Duodenal mucosa (tissue), 2 donors: ENCODE measurements at regions not wholly inside any gene's neighbourhood (a gene's known extent, or its start where the extent isn't known, plus 50 kb on each side); places are given as distances from the start of the nearest gene placed in this dataset.

Source experiments
- H3K27ac ChIP-seq: one replicate; pipeline ENCODE4 v1.7.0; 2013; ENCODE audit warnings: low read depth, low read length
- H3K27me3 ChIP-seq, 2 donors: one replicate each; pipeline ENCODE4 v1.7.0; 2013; ENCODE audit warnings: low read length in 2 of 2, control low read depth in 1 of 2; ENCODE audit not compliant: insufficient read depth in 2 of 2, control insufficient read depth in 1 of 2
- H3K36me3 ChIP-seq, 2 donors: one replicate each; pipeline ENCODE4 v1.7.0; 2013; ENCODE audit warnings: low read length in 2 of 2, control low read depth in 1 of 2; ENCODE audit not compliant: insufficient read depth in 2 of 2, control insufficient read depth in 1 of 2
- H3K4me1 ChIP-seq, 2 donors: one replicate each; pipeline ENCODE4 v1.7.0; 2013; ENCODE audit warnings: low read length in 2 of 2, control low read depth in 1 of 2; ENCODE audit not compliant: insufficient read depth in 2 of 2, control insufficient read depth in 1 of 2
- H3K4me3 ChIP-seq, 2 donors: one replicate each; pipeline ENCODE4 v1.7.0; 2013; ENCODE audit warnings: low read length in 2 of 2, low read depth in 1 of 2
- H3K9ac ChIP-seq, 2 donors: one replicate each; pipeline ENCODE4 v1.7.0; 2013; ENCODE audit warnings: low read length in 2 of 2, low read depth in 1 of 2
- H3K9me3 ChIP-seq, 2 donors: one replicate each; pipeline ENCODE4 v1.7.0; 2013; ENCODE audit warnings: low read length in 2 of 2, control low read depth in 1 of 2; ENCODE audit not compliant: control insufficient read depth in 1 of 2

GRCh38 chr13:105952233-105952972, 583.1 kb downstream of the EFNB2 start:
- Histone ChIP-seq H3K9me3 (no peaks in the 10 kb centered on the region), H3K27me3 (no peaks in the 10 kb centered on the region), H3K4me3 (no peak overlapping the region), H3K36me3 (no peaks in the 10 kb centered on the region), H3K4me1 (no peaks in the 10 kb centered on the region), H3K27ac (no peak overlapping the region), H3K9ac (no peak overlapping the region)

GRCh38 chr13:105948143-105948542, 587.3 kb downstream of the EFNB2 start:
- H3K27me3 ChIP-seq, result no peaks in the 10 kb centered on the region
- no peak overlapping the region for H3K9ac ChIP-seq
- no peaks in the 10 kb centered on the region for H3K4me1 ChIP-seq
- H3K27ac ChIP-seq, result no peak overlapping the region
- no peak overlapping the region for H3K4me3 ChIP-seq
- H3K9me3 ChIP-seq, result no peaks in the 10 kb centered on the region
- no peaks in the 10 kb centered on the region for H3K36me3 ChIP-seq

GRCh38 chr13:105940882-105941281, 594.6 kb downstream of the EFNB2 start:
- H3K9ac ChIP-seq, result no peak overlapping the region
- no peaks in the 10 kb centered on the region for H3K36me3 ChIP-seq
- H3K27me3 ChIP-seq, result no peaks in the 10 kb centered on the region
- no peaks in the 10 kb centered on the region for H3K9me3 ChIP-seq
- no peak overlapping the region for H3K27ac ChIP-seq
- no peaks in the 10 kb centered on the region for H3K4me1 ChIP-seq
- no peak overlapping the region for H3K4me3 ChIP-seq

GRCh38 chr13:105937451-105937850, 598.0 kb downstream of the EFNB2 start:
- H3K4me3 ChIP-seq, result no peak overlapping the region

GRCh38 chr13:105936816-105937215, 598.6 kb downstream of the EFNB2 start:
- H3K27ac ChIP-seq, result no peak overlapping the region
- H3K36me3 ChIP-seq, result no peaks in the 10 kb centered on the region
- H3K9ac ChIP-seq, result no peak overlapping the region
- H3K27me3 ChIP-seq, result no peaks in the 10 kb centered on the region
- H3K4me3 ChIP-seq, result no peak overlapping the region
- no peaks in the 10 kb centered on the region for H3K9me3 ChIP-seq
- H3K4me1 ChIP-seq, result no peaks in the 10 kb centered on the region

More at GRCh38 chr13:105937451-105937850, 598.0 kb downstream of the EFNB2 start:
- no peaks in the 10 kb centered on the region for H3K4me1 ChIP-seq
- no peaks in the 10 kb centered on the region for H3K27me3 ChIP-seq
- H3K27ac ChIP-seq, result no peak overlapping the region
- no peaks in the 10 kb centered on the region for H3K36me3 ChIP-seq
- H3K9me3 ChIP-seq, result no peaks in the 10 kb centered on the region
- no peak overlapping the region for H3K9ac ChIP-seq

GRCh38 chr13:105929505-105929904, 606.0 kb downstream of the EFNB2 start:
- Histone ChIP-seq H3K9me3 (no peaks in the 10 kb centered on the region), H3K27me3 (no peaks in the 10 kb centered on the region), H3K4me1 (no peaks in the 10 kb centered on the region), H3K4me3 (no peak overlapping the region), H3K9ac (no peak overlapping the region), H3K27ac (no peak overlapping the region), H3K36me3 (no peaks in the 10 kb centered on the region)

- Histone ChIP-seq H3K4me1 (no peaks in the 10 kb centered on the region), H3K36me3 (no peaks in the 10 kb centered on the region), H3K4me3 (no peak overlapping the region), H3K9me3 (no peaks in the 10 kb centered on the region), H3K27me3 (no peaks in the 10 kb centered on the region), H3K9ac (no peak overlapping the region), H3K27ac (no peak overlapping the region)
Measured at GRCh38 chr13:105928901-105929300, 606.6 kb downstream of the EFNB2 start.

GRCh38 chr13:105928048-105928447, 607.4 kb downstream of the EFNB2 start:
- H3K36me3 ChIP-seq, result no peaks in the 10 kb centered on the region
- H3K9ac ChIP-seq, result no peak overlapping the region
- no peaks in the 10 kb centered on the region for H3K9me3 ChIP-seq
- no peak overlapping the region for H3K27ac ChIP-seq
- H3K4me1 ChIP-seq, result no peaks in the 10 kb centered on the region
- H3K4me3 ChIP-seq, result no peak overlapping the region
- no peaks in the 10 kb centered on the region for H3K27me3 ChIP-seq

- no peak overlapping the region for H3K9ac ChIP-seq
- H3K9me3 ChIP-seq, result no peaks in the 10 kb centered on the region
- H3K27me3 ChIP-seq, result no peaks in the 10 kb centered on the region
- H3K36me3 ChIP-seq, result no peaks in the 10 kb centered on the region
- no peak overlapping the region for H3K27ac ChIP-seq
- H3K4me3 ChIP-seq, result no peak overlapping the region
- peaks cover 9 to 10% of the 10 kb centered on the region in 2 donors for H3K4me1 ChIP-seq
Measured at GRCh38 chr13:105925496-105925895, 610.0 kb downstream of the EFNB2 start.

- H3K27me3 ChIP-seq, result no peaks in the 10 kb centered on the region
- no peak overlapping the region for H3K4me3 ChIP-seq
- H3K9me3 ChIP-seq, result no peaks in the 10 kb centered on the region
- no peak overlapping the region for H3K9ac ChIP-seq
- H3K36me3 ChIP-seq, result no peaks in the 10 kb centered on the region
- H3K4me1 ChIP-seq, result peaks cover 28 to 29% of the 10 kb centered on the region in 2 donors
- H3K27ac ChIP-seq, result no peak overlapping the region
Measured at GRCh38 chr13:105921711-105922110, 613.8 kb downstream of the EFNB2 start.
